Activated effector memory CD4-positive, alpha-beta T cell treated with anti-CD3 and anti-CD28 coated beads, Interleukin-2, amount 50 U/mL, for 16 hours (primary cell): ENCODE measurements at regions not wholly inside any gene's neighbourhood (a gene's known extent, or its start where the extent isn't known, plus 50 kb on each side); places are given as distances from the start of the nearest gene placed in this dataset.
"Not testable (repeated sequence)": the region's sequence is repeated elsewhere in the genome, so short reads cannot be mapped to it uniquely, and the experiment has no call there.

Experiments
- DNase-seq: peaks from one replicate; pipeline ENCODE4 v3.0.0-alpha.2; 2020

- no peak for DNase-seq
Observed at GRCh38 chr2:144114760-144115159, 405.2 kb downstream of the ZEB2 start.

DNA sequence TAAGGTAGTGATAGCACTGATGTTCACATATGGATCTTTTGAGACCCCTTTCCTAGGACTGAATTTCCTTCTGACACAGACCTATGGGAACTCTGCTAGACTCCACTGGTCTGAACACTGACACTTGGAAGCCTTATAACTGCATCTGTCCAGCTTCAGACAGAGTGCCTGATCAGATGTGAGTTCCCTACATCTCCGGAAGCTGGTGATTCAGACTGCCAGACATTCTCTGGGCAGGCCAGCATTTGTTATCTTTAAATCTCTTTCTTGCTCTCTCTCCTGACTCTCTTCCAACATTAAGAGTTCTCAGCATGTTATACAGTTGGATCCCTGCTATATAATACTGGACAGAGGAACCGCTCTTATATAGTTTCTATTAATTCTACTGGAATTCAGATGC is 408.5 kb downstream of the ZEB2 start:
- no peak for DNase-seq

- not testable (repeated sequence) for DNase-seq
Observed at GRCh38 chr2:144106104-144106503, 413.8 kb downstream of the ZEB2 start.

DNA sequence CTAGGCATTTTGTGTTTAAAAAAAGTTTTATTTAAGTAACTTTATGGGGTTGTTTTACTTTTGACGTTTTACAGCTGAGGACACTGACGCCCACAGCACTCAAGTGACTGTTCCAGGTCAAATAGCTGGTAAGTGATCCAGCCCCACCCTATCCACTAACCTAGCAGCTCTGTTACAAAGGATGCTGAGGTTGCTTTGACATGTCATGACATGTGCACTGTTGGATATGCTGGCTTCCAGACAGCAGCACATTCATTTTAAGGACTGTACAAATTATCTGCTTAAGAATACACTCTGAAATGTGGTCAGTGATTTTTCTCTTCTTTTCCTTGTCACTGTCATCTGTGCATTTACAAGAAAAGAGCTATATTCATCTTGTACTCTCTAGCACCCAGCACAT is 417.5 kb downstream of the ZEB2 start:
- no peak for DNase-seq

GRCh38 chr2:144099780-144100377 is 420.0 kb downstream of the ZEB2 start:
- DNase-seq: no peak

DNA sequence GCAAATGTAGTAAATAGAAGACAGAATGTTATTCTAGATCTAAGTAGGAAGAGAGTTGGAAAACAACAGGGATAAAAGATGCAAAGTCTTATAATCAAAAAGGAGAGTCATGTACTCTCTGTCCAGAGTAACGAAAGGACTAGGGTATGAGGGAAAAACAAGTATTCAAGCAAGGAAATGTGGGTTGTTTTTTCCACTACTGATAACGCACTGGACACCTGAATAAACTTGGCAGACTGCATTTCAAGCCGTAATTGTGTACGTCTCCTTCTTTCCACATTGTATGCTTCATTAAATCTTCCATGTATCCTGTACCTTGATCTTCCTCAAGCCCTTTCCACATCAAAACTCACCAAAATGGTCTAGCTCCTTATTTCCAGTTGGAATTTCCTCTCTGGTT is 420.6 kb downstream of the ZEB2 start:
- no peak for DNase-seq

DNA sequence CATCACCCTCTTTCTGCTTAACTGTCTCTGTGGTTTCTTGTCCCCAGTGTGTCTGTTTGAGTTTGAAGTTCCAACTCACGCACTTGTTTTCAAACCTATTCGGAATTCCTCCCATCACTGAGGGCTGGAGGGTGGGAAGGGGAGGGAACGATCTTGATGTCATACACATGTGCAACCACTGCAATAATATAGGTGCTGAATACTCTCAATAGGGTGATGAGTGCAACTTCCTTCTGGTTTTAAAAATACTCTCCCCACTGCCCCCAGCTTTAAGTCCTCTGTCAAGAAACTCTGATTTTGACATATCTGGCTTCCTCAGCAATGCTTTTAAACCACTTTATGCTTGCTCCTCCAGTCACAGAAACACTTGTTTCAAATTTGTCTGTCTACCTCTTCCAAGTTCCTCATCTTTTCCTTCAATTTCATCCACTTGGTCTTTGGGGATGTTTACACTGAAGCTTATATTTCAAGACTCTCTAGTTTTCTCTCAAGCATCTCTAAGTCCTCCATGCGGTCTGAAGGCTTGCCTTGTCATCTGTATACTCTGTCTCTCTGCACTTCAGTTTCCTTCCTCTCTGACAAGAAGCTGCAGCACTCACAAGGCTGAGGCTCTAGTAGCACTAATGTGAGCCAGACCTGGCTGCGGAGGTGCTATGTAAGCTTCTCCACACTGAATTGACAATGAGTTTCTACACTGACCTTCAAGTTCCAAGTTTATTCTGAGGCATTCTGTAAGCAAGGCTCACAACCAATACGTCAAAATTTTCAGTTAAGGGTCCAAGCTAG is 422.3 kb downstream of the ZEB2 start:
- DNase-seq: no peak

DNA sequence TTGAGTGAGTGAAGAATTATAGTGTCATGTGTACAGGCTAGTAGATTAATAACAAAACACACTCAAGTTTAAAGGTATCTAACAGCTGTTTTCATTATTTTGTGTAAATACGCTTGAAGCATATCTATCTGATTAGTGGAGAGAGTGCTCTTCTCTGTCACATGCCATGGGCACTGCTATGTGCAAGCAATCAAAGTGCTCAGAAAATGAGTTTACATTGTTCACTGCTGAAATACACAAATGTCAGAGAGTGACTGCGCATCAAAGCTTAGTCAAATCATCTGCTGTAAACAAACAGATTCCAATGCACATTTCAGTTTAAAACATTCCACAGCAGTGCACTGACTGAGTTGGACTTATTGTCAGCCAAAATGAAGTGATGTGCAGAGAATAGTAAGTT is 423.4 kb downstream of the ZEB2 start:
- no peak for DNase-seq

- DNase-seq: no peak
Observed at GRCh38 chr2:144094408-144095151, 425.3 kb downstream of the ZEB2 start.

GRCh38 chr2:144091622-144092021 is 428.3 kb downstream of the ZEB2 start:
- DNase-seq: no peak

GRCh38 chr2:144088863-144089262 is 431.1 kb downstream of the ZEB2 start:
- DNase-seq: no peak

- no peak for DNase-seq
Observed at GRCh38 chr2:144086965-144087364, 433.0 kb downstream of the ZEB2 start.

- DNase-seq: no peak
Observed at GRCh38 chr2:144085016-144085415, 434.9 kb downstream of the ZEB2 start.

- DNase-seq: no peak
Observed at GRCh38 chr2:144084114-144084661, 435.7 kb downstream of the ZEB2 start.

GRCh38 chr2:144083211-144083610 is 436.7 kb downstream of the ZEB2 start:
- no peak for DNase-seq

GRCh38 chr2:144082777-144083176 is 437.1 kb downstream of the ZEB2 start:
- DNase-seq: no peak

- no peak for DNase-seq
Observed at GRCh38 chr2:144082327-144082726, 437.6 kb downstream of the ZEB2 start.

- no peak for DNase-seq
Observed at GRCh38 chr2:144081272-144081671, 438.6 kb downstream of the ZEB2 start.

GRCh38 chr2:144079803-144080202 is 440.1 kb downstream of the ZEB2 start:
- DNase-seq: no peak

GRCh38 chr2:144078802-144079724 is 440.9 kb downstream of the ZEB2 start:
- DNase-seq: no peak

DNA sequence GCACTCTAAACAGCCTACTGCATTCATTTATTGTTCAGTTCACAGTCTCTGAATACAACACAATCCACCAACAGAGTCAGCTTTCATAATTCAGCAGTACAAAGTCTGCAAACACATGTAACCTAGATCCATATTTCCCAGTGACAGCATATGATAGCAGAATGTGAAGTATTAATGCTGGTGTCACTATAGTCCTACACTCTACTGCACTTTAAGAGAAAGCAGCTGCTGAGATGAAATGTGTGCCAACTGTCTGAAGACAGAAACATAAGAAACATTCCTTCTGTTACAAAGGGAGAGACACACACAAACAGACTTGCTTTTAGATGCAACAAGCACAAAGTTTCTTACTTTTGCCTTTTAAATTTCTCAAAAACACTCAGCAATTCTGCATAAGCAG is 441.8 kb downstream of the ZEB2 start:
- DNase-seq: no peak

DNA sequence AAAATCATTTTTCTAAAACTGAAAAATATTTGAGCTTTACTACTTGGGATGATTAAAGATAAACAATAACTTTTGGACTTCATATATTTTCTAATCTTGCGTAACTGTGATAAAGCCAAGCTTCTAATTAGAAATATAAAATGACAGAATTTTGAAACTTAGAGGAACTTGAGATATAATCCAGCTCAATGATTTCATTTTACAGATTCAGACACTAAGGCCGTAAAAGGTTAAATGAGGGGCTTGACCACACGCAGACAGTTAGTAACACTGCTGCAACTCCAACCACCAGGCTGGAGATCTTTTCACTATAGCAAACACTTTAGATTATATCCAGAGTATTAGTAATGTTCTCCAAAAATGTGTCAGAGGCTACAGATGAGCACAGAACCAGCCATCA is 445.5 kb downstream of the ZEB2 start:
- DNase-seq: no peak

GRCh38 chr2:144071461-144071860 is 448.5 kb downstream of the ZEB2 start:
- no peak for DNase-seq
